ENCODE measurements at regions not wholly inside any gene's neighbourhood (a gene's known extent, or its start where the extent isn't known, plus 50 kb on each side); places are given as distances from the start of the nearest gene placed in this dataset.

DNA sequence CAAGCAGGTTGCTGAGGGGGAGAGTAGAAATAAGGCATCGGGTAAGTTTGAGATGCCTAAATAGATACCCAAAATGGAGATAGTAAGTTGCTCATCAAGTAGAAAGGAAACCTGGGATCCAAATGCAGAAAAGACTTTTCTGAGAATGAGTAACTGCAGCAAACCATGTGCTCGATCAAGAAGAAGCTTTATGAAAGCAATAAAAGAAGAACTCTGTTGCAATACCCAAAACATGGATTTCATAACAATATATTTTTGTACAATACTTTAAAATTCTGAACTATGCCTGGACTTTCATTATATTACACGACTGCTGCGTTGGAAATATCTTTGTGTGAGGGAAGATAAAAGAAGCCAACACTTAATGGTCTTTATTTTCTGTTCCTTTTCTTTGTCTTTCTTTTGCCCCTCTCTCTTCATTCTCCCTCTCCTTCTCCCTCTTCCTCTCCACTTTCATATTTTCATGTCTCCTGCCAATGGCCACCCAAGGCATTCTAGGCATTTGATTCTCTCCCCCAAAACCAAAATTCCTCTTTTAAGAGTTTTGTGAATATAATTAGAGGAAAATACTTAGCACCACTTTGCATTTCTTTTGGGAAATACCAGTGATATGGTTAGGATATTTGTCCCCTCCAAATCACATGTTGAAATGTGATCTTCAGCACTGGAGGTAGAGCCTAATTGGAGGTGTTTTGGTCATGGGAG lies 257.6 kb downstream of the MREG start:
- TF ChIP-seq GABPA (IDR thresholded peaks at IDR 0.05; ENCODE audit: borderline replicate concordance, insufficient read depth, low read length), result no peak
- TF ChIP-seq, protein P1, sequence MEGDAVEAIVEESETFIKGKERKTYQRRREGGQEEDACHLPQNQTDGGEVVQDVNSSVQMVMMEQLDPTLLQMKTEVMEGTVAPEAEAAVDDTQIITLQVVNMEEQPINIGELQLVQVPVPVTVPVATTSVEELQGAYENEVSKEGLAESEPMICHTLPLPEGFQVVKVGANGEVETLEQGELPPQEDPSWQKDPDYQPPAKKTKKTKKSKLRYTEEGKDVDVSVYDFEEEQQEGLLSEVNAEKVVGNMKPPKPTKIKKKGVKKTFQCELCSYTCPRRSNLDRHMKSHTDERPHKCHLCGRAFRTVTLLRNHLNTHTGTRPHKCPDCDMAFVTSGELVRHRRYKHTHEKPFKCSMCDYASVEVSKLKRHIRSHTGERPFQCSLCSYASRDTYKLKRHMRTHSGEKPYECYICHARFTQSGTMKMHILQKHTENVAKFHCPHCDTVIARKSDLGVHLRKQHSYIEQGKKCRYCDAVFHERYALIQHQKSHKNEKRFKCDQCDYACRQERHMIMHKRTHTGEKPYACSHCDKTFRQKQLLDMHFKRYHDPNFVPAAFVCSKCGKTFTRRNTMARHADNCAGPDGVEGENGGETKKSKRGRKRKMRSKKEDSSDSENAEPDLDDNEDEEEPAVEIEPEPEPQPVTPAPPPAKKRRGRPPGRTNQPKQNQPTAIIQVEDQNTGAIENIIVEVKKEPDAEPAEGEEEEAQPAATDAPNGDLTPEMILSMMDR (IDR thresholded peaks at IDR 0.05; ENCODE audit: control extremely low read depth in 1 of 3, insufficient read depth in 1 of 3, low read depth in 1 of 3, low read length in 3 of 3), result no peak
- no peak for TF ChIP-seq EGR1 (IDR thresholded peaks at IDR 0.05; ENCODE audit: borderline replicate concordance, low read depth, low read length)
- TF ChIP-seq KDM1A (IDR thresholded peaks at IDR 0.05; ENCODE audit: borderline replicate concordance, low read length), result no peak
- no peak for TF ChIP-seq TEAD4 (IDR thresholded peaks at IDR 0.05; ENCODE audit: low read depth, low read length)
- TF ChIP-seq JUND (IDR thresholded peaks at IDR 0.05; ENCODE audit: low read length), result no peak
- TF ChIP-seq ZNF274 (IDR thresholded peaks at IDR 0.05; ENCODE audit: borderline replicate concordance, extremely low read depth, low read length), result no peak

Measured in H1 (cell line).